SIG-M5 treated with dmso at 0.1 percent for 504 hours (cell line): ENCODE measurements at regions not wholly inside any gene's neighbourhood (a gene's known extent, or its start where the extent isn't known, plus 50 kb on each side); places are given as distances from the start of the nearest gene placed in this dataset.

Experiments
- DNase-seq: peaks from one replicate; lab custom pipeline; 2025; ENCODE audit not compliant: unreplicated experiment; lab: John Stamatoyannopoulos, UW

GRCh38 chr10:28077889-28078288, 79.0 kb upstream of the ODAD2 start:
- DNase-seq, result no peak

- DNase-seq, result no peak
Observed at GRCh38 chr10:28075424-28075823, 76.5 kb upstream of the ODAD2 start.

- no peak for DNase-seq
Observed at GRCh38 chr10:28072573-28072972, 73.7 kb upstream of the ODAD2 start.

GRCh38 chr10:28060031-28060607, 61.2 kb upstream of the ODAD2 start:
- DNase-seq, result no peak

- DNase-seq, result no peak
Observed at GRCh38 chr10:28058746-28059145, 59.9 kb upstream of the ODAD2 start.

GRCh38 chr10:28054228-28054860, 55.5 kb upstream of the ODAD2 start:
- DNase-seq, result no peak

GRCh38 chr10:28049286-28049685, 50.4 kb upstream of the ODAD2 start:
- DNase-seq, result no peak
